Neural crest cell (in vitro differentiated cells): ENCODE measurements at regions not wholly inside any gene's neighbourhood (a gene's known extent, or its start where the extent isn't known, plus 50 kb on each side); places are given as distances from the start of the nearest gene placed in this dataset.

Source experiments
- DNase-seq: peaks from one replicate; pipeline ENCODE4 v3.0.0; 2021; ENCODE audit warnings: low read depth, mixed read lengths, low spot score
- H3K27ac Mint-ChIP-seq: one replicate; pipeline ENCODE4 v1.8.0; 2021; ENCODE audit warnings: mild to moderate bottlenecking, mixed read lengths; ENCODE audit not compliant: unreplicated experiment
- H3K27me3 Mint-ChIP-seq: 2 replicates; pipeline ENCODE4 v1.8.0; 2021; ENCODE audit warnings: low read depth, mild to moderate bottlenecking, mixed read lengths
- H3K36me3 Mint-ChIP-seq: 2 replicates; pipeline ENCODE4 v1.8.0; 2021; ENCODE audit warnings: low read depth, mild to moderate bottlenecking, mixed read lengths
- H3K4me1 Mint-ChIP-seq: 2 replicates; pipeline ENCODE4 v1.8.0; 2021; ENCODE audit warnings: mixed read lengths
- H3K4me3 Mint-ChIP-seq: one replicate; pipeline ENCODE4 v1.8.0; 2021; ENCODE audit warnings: mild to moderate bottlenecking, mixed read lengths
- H3K9me3 Mint-ChIP-seq: 2 replicates; pipeline ENCODE4 v1.8.0; 2021; ENCODE audit warnings: mixed read lengths
- CTCF ChIP-seq: fragments of 200-600 bp; sonication (generic); conservative IDR thresholded peaks from 2 replicates; pipeline ENCODE4 v1.5.0; 2021; ENCODE audit warnings: antibody characterized with exemption, mild to moderate bottlenecking

GRCh38 chr4:178081176-178081575 lies 638.9 kb upstream of the AGA start:
- H3K4me1 Mint-ChIP-seq = no peaks in the 10 kb centered on the region
- no peaks in the 10 kb centered on the region for H3K9me3 Mint-ChIP-seq
- no peak for DNase-seq
- no peak for TF ChIP-seq CTCF
- H3K27me3 Mint-ChIP-seq = no peaks in the 10 kb centered on the region
- no peak overlapping the region for H3K4me3 Mint-ChIP-seq
- no peak overlapping the region for H3K27ac Mint-ChIP-seq
- H3K36me3 Mint-ChIP-seq = no peaks in the 10 kb centered on the region

GRCh38 chr4:178081896-178082295 lies 639.7 kb upstream of the AGA start:
- no peaks in the 10 kb centered on the region for H3K36me3 Mint-ChIP-seq
- H3K9me3 Mint-ChIP-seq = no peaks in the 10 kb centered on the region
- no peaks in the 10 kb centered on the region for H3K4me1 Mint-ChIP-seq
- DNase-seq = no peak
- no peak overlapping the region for H3K4me3 Mint-ChIP-seq
- TF ChIP-seq CTCF = no peak
- H3K27ac Mint-ChIP-seq = no peak overlapping the region
- H3K27me3 Mint-ChIP-seq = no peaks in the 10 kb centered on the region

GRCh38 chr4:178082906-178083305 lies 640.7 kb upstream of the AGA start:
- Mint-ChIP-seq H3K27ac (no peak overlapping the region), H3K36me3 (no peaks in the 10 kb centered on the region), H3K4me3 (no peak overlapping the region), H3K27me3 (no peaks in the 10 kb centered on the region), H3K9me3 (no peaks in the 10 kb centered on the region), H3K4me1 (no peaks in the 10 kb centered on the region)
- DNase-seq = no peak
- TF ChIP-seq CTCF = no peak

GRCh38 chr4:178083968-178084367 lies 641.7 kb upstream of the AGA start:
- Mint-ChIP-seq H3K4me3 (no peak overlapping the region), H3K27ac (no peak overlapping the region), H3K36me3 (no peaks in the 10 kb centered on the region), H3K4me1 (no peaks in the 10 kb centered on the region), H3K27me3 (no peaks in the 10 kb centered on the region), H3K9me3 (no peaks in the 10 kb centered on the region)
- no peak for DNase-seq
- no peak for TF ChIP-seq CTCF

- H3K27me3 Mint-ChIP-seq = no peaks in the 10 kb centered on the region
- DNase-seq = no peak
- no peak overlapping the region for H3K4me3 Mint-ChIP-seq
- H3K27ac Mint-ChIP-seq = no peak overlapping the region
- TF ChIP-seq CTCF = no peak
- no peaks in the 10 kb centered on the region for H3K4me1 Mint-ChIP-seq
- no peaks in the 10 kb centered on the region for H3K9me3 Mint-ChIP-seq
- H3K36me3 Mint-ChIP-seq = no peaks in the 10 kb centered on the region
Observed at GRCh38 chr4:178086320-178086719, 644.1 kb upstream of the AGA start.
